Colon (tissue), 2 donors: ENCODE measurements at regions not wholly inside any gene's neighbourhood (a gene's known extent, or its start where the extent isn't known, plus 50 kb on each side); places are given as distances from the start of the nearest gene placed in this dataset.
"Not testable (repeated sequence)": the region's sequence is repeated elsewhere in the genome, so short reads cannot be mapped to it uniquely, and the experiment has no call there.

Experiments
- FAIRE-seq: peaks from 2 replicates; lab custom pipeline; 2012; peaks lifted over from hg19 to GRCh38; lab: Jason Lieb, UNC
- donor health status: control.
- donor health status: control.

DNA sequence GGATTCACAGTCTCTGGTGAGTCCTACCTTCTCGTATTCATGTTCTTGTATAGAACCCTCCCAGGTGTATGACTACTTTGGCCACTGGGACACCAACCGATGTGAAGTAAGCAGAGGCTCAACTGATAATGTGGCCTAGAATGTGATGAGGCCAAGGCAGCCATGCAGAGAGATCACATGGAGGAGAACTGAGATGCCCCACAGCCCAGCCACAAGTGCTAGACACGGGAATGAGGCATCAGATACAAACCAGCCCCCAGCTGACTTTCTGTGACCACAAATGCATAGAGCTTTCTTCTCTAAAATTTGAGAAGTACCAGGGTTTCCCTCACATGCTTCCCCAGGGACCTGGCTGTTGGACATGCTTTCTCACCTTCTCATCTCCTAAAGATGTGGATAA lies 375.7 kb downstream of the CCSER2 start:
- FAIRE-seq: no peak

DNA sequence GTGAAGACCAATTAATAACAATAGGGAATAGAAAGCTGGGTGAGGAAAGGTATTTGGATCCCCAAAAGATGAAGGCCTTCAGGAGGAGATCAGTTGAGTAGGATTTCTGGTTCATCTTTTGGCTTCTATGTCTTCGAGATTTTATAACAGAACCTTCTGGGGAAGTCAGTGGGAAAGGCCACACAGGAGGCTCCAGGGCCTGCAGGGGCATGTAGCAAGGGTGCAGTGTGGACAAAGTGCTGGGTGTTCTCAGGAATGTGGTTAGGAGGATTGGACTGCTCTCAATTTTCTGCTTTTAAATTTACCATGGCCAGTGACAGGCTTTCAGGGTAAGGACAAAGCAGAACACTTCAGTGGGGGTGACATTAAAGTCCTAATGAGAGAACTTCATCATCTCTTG lies 378.0 kb downstream of the CCSER2 start:
- FAIRE-seq: no peak

DNA sequence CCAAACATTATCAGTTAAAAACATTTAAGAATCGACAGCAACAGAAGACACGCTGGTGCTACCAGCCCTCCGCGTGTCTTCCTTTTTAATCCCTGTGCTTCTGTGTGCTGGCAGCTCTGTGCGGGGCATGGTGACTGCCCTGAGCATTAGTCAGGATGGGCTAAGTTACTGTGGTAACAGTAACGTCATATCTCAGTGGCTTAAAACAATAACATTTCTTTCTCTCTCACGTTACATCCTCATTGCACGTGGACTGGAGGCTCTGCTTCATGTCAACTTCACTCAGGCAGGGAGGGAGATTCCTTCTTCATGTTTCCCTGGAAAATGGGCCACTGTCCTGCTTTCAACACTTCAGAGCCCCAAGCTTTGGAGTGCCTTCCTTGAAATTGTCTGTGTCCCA lies 378.5 kb downstream of the CCSER2 start:
- no peak for FAIRE-seq

DNA sequence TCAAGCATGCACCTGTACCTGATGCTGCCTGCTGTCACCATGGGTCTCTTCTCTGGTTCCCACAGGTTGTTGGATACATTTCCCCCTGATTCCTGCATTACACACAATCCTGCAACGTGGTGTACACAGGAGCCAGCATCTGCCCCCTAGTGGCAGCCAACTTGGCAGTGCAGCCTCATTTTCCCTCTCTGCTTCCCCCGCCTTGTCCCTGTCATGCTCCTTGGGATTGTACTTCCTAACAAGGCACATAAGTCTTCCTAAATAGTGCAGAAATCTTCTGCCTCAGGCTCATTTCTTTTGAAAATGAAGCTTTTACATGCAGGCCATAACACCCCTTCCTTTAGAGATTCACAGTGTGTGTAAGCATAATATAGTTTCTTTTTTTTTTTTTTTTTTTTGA lies 387.5 kb downstream of the CCSER2 start:
- no peak for FAIRE-seq

DNA sequence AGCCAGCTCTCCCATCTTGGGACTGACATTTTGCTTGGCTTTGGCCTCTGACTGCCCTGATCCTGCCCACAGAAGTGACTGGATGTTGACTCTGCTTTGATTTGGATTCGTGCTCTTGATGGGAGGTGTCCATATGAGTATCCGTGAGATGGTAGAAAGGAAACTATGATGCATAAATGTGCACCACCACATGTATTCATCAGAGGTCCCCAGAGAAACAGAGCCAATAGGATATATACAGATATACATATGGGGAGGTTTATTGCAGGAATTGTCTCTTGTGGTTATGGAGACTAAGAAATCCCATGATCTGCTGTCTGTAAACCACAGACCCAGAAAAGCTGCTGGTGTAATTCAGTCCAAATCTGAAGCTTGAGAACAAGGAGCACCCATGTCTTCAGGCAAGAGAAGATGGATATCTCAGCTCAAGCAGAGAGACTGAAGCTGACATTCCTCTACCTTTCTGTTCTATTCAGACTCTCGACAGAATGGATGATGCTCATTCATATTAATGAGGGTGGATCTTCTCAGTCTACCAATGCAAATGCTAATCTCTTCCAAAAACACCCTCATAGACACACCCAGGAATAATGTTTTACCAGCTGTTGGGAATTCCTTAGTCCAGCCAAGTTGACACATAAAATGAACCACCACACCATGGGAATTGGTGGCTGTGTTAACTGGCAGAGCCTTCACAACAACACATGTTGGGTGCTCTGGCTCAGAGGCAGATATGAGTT lies 390.7 kb downstream of the CCSER2 start:
- FAIRE-seq: no peak

DNA sequence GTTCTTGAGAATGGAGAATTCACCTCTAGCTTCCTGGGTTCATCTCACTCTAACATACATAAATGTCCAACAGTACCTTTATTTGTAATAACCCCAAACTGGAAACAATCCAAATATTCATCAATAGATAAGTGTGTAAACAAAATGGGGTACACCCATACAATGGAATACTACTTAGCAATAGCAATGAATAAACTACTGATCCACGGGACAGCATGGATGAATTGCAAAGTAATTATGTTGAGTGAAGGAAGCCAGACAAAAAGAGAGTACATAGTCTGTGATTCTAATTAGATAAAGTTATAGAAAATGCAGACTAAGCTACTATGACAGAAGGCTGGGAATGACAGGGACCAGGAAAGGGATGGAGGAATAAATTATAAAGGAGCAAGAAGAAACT lies 391.3 kb downstream of the CCSER2 start:
- no peak for FAIRE-seq

DNA sequence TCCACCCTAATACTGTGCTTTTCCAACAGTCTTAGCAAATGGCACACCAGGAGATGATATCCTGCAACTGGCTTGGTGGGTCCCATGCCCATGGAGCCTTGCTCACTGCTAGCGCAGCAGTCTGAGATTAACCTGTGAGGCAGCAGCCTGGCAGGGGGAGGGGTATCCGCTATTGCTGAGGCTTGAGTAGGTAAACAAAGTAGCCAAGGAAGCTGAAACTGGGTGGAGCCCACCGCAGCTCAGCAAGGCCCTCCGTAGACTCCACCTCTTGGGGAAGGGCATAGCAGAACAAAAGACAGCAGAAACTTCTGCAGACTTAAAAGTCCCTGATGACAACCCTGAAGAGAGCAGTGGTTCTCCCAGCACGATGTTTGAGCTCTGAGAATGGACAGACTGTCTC lies 399.0 kb downstream of the CCSER2 start:
- FAIRE-seq: no peak

DNA sequence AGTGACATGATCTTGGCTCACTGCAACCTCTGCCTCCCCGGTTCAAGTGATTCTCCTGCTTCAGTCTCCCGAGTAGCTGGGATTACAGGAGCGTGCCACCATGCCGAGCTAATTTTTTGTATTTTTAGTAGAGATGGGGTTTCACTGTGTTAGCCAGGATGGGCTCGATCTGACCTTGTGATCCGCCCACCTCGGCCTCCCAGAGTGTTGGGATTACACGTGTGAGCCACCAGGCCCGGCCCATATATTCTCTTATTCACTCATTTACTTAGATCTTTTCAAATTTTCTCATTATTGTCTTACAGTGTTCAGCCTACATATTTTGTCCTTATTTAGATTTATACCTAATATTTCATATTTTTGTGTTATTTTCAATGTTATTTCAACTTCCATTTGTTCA lies 410.7 kb downstream of the CCSER2 start:
- not testable (repeated sequence) for FAIRE-seq

DNA sequence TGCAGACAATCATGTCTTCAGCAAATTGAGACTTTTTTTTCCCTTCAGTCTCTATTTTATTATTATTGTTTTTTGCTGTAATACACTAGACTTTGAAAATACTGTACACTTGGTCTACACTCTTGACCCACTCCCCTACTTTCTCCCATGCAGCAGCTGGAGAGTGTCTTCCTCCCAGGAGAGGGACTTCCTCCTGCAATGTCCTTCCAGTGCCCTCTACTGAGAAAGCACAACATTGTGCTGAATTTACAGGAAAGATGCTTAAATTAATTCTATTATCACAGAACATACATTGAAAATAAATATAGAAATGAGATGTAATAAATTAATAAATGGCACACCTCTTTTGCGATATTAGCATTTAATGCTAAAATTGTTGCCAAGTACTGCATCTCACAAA lies 411.3 kb downstream of the CCSER2 start:
- no peak for FAIRE-seq

DNA sequence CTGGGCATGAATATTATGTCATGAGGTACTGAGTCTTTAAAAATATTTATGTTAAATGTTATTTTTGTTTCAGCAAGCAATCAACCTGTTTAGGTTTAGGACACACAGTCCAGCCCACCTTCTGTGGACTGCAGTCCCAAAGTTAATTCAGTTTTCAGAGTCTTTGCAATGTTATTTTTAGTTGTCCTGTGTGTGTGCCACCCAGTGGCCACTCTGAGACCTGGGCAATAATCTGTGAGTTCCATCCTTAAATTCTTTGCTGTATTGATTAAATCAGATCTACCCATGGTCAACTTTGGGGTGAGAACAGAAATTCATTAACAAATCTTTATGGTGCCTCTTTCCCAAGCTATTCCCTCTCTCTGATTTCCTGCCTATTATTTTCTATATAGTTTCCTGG lies 415.1 kb downstream of the CCSER2 start:
- FAIRE-seq: no peak

DNA sequence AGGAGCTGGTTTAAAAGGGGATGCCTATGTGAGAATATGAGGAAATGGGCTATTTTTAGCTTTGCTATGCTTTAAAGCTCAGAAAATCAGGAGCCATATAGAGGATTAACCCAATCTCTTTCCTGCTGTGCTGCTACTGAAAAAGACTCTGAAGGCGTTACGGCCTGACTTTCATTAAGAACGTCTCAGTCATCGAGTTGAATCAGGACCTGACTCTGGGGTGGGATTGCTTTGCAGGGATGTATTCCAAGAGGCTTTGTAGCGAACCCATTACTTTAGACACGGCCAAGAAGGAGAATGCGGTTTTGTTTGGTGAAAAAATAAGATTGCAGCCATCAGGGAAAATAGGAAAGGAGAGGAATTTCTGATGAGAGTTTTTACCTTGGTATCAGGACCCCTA lies 426.9 kb downstream of the CCSER2 start:
- no peak for FAIRE-seq

DNA sequence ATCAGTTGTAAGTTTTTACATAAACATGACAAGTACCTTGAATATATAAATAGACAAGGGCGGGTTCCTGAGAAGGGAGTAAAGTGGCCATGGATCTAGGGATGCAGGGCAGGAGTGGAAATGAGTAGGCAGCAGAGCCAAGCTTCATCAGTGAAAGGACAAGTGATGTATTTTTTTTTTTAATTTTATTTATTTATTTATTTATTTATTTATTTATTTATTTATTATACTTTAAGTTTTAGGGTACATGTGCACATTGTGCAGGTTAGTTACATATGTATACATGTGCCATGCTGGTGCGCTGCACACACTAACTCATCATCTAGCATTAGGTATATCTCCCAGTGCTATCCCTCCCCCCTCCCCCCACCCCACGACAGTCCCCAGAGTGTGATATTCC lies 428.3 kb downstream of the CCSER2 start:
- FAIRE-seq: not testable (repeated sequence)

DNA sequence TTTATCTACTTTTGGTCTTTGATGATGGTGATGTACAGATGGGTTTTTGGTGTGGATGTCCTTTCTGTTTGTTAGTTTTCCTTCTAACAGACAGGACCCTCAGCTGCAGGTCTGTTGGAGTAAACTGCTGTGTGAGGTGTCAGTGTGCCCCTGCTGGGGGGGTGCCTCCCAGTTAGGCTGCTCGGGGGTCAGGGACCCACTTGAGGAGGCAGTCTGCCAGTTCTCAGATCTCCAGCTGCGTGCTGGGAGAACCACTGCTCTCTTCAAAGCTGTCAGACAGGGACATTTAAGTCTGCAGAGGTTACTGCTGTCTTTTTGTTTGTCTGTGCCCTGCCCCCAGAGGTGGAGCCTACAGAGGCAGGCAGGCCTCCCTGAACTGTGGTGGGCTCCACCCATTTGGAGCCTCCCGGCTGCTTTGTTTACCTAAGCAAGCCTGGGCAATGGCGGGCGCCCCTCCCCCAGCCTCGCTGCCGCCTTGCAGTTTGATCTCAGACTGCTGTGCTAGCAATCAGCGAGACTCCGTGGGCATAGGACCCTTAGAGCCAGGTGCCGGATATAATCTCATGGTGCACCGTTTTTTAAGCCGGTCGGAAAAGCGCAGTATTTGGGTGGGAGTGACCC lies 433.7 kb downstream of the CCSER2 start:
- FAIRE-seq: not testable (repeated sequence)

DNA sequence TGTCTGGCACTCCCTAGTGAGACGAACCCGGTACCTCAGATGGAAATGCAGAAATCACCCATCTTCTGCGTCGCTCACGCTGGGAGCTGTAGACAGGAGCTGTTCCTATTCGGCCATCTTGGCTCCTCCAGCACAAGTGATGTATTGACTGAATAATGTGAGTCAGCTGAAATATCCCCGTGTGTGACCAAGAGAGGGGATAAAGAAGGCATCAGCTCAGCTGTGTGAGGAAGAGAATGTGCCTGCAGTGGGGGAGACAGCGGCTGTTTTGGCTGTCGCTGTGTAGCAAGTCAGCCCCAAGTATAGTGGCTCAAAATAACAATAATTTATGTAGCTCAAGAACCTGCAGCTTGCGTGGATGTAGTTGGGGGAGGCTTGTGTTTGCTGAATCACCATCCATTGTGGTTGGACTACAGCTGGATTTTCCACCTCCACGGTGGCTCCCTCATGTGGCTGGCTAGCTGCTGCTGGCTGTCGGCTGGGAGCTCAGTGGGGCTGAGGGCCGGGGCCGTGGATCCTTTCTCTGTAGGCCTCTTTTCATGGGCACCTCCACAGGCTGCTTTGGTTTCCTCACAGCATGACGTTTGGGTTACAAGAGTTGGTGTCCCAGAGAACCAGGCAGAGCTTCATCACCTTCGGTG lies 434.5 kb downstream of the CCSER2 start:
- FAIRE-seq: no peak

DNA sequence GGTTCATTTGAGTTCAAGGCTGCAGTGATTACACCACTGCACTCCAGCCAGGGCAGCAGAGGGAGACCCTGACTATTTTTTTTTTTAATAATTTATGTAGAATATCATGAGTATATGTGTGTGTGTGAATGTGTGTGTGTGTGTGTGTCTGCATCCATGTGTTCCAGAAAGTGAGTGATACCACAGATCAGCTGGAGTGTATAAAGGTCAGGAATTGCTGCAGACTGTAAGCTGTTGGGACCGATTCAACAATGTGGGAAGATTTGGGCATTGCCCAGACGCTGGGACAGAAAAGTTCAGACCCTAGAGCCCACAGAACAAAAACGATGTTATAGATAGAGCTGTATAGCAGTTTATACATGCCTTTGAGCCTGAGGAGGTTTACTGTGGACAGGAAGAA lies 435.6 kb downstream of the CCSER2 start:
- no peak for FAIRE-seq

DNA sequence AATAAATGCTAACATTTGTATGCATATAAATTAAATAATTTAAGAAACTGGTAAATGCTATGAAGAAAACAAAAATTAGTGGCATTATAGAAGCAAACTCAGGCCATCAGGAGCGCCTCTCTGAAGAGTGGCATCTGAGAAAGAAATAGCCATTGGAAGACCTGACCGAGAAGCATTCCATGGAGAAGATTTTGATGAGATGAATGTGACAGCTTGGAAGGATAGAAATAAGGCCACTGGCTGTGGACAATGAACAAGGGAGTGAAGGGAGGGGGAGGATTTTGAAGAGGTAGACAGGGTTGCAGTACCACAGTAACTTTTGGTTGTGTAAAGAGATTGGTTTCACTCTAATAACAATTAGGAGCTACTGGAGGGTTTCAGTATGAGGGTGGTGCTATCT lies 436.7 kb downstream of the CCSER2 start:
- FAIRE-seq: no peak

DNA sequence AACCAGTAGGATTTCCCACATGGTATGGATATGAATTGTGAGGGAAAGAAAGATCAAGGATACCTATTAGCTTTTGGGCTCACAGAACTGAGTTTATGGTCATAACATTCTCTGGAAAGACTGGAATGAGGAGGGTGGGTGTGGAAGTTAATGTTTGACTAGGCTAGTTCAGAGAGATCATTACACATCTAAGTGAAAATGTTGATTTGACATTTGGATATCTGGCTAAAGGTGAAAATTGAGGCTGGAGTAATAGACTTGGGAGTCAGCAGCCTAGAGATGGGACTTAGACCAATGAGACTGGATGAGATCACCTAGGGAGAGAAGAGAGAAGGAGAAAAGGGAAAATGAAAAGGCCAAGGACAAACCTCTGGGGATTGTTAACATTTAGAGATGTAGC lies 437.3 kb downstream of the CCSER2 start:
- no peak for FAIRE-seq

DNA sequence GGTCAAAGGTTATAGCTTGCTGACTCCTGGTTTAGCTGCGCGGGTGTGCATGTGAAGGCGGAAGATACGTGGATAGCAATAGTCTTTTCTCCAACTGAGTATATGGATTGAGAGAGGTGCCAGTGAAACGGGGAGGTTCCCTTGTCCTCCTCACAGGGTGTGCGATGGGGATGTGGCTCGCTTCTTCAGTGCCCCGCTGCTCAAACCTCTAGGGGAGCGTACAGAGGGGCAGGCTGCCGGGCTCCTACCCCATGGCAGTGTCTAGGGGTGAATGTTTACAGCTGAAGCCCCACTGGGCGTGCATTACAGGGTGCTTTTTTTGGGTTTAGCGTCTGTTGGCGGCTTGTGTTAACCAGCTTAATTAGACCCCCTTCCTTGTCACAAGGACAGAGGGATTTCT lies 438.5 kb downstream of the CCSER2 start:
- no peak for FAIRE-seq

DNA sequence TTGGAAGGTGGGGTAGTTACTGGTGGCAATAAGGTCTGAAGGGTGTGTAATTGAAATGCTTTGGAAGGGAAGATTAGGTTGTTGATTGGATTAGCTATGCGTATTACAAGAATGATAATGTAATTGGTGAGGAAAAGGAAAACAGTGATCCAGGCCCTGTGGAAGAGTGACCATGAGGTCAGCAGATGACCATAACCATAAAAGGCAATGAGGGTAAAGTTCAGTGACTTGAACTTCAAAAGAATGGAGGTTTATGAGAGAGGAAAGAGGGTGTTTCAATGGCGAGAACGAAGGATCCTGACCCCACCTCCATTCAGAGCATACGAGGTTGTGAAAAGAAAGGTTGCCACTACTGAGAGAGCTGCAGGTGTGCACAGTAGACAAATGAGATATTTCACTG lies 439.7 kb downstream of the CCSER2 start:
- no peak for FAIRE-seq

DNA sequence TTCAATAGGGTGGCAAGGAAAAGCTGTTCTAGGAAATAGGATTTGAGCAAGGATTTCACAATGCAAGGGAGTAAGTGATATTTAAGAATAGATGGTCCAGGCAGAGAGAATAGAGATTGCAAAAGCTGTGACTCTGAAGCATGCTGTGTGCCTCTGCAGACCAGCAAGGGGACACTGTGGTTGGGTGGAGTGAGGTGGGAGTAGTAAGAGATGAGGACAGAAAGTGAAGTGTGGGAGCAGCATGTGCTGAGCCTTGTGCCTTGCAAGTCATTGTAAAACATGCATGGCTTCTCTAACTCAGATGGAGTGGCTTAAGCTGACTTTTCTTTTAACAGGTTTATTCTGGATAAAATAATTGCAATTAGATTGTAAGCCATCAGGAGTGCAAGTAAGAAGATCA lies 442.4 kb downstream of the CCSER2 start:
- FAIRE-seq: no peak

DNA sequence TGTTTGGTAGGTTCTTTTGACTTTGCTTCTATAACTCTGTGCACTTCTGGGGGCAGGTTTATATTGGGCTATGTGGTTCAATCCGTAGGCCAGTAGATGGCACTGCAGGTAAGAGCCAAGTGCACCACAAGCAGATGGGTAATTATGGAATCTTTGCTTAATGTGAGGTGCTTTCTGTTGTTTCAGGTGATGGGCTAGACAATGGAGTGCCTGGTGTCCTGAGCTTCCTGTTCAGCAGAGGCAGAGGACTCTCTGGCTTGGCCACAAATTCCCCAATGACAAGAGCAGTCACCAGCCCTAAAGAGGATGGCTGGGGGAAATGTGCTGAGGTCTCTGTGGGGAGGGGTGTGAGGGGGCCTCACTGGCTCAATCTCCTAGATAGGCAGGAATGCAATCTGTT lies 455.0 kb downstream of the CCSER2 start:
- no peak for FAIRE-seq

DNA sequence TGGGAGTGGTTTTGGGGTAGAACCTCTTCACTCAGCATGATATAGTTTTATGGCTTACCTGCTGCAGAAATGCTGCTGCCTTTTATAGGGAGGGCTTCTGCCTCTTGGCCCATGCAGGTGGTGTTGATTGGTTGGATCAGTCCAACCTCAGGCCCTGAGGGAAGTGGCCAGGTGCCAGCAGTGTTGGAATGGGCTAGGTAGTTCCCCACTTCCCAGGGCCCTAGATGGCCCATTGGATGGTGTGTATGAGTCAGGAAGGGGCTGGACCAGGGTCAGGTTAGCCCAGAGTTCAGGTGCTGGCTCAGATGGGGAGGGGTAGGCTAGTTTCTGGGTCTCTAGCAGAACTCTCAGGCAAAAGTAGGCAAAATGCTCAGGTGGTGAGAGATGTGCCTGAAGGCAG lies 455.5 kb downstream of the CCSER2 start:
- no peak for FAIRE-seq

DNA sequence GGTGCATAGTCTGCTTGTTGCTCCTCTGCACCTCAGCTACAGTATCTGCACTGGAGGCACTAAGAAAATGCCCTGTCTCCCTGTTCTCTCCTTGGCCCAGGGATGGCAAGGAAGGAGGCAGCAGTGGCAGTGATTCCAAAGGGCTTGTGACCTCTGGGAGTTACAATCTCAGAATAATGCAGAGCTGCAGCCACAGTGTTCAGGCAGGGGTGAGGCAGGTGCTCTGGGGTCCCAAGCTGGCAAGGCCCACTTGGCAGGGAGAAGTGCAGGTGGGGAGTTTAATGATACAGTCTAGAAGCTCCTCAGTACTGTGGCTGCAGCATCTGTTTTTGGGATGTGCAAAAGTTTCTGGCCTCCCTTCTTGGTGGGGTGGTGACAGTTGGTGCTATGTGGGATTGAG lies 456.4 kb downstream of the CCSER2 start:
- FAIRE-seq: no peak

DNA sequence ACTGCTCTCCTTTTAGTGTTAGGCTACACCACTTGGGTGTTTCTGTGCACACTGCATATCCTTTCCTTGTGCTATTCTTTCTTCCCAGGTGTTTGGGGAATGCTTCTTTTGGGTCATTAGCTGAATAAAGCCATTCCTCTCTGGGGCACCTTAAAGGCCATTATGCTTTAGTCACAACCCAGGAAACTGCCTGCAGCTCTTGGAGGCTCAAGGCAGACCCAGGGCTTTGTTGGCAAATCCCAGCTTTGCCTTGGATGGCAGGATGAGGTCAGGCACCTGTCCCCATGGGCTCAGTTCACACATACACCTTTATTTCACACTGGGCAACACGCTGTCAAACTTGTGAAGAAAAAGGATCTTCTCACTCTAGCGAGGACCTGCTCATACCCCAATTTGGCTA lies 460.6 kb downstream of the CCSER2 start:
- no peak for FAIRE-seq
